Activated T-cell treated with anti-CD3 and anti-CD28 coated beads for 24 hours (primary cell): ENCODE measurements at regions not wholly inside any gene's neighbourhood (a gene's known extent, or its start where the extent isn't known, plus 50 kb on each side); places are given as distances from the start of the nearest gene placed in this dataset.

Source experiments
- DNase-seq: peaks from one replicate; pipeline ENCODE4 v3.0.0-alpha.2; 2020; ENCODE audit warnings: low read depth

DNA sequence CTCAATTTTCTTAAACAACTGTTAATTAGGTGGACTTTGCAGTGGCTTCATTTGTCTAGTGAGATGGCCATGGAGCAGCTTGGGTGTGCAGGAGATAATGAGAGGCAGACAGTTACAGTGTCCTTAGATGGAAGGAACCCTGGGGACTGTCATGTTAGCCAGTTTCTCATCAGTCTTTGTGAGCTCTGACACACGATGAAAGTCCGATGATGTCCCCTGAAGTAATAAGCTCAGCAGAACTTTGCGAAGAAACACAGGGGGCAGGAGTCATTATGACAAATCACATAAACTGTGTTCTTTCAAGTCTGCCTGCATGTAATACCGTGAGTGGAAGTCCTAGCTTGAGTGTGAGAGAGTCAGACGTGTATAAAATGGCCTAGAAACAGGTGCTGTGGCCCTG is 201.8 kb downstream of the DRD1 start:
- DNase-seq = no peak

DNA sequence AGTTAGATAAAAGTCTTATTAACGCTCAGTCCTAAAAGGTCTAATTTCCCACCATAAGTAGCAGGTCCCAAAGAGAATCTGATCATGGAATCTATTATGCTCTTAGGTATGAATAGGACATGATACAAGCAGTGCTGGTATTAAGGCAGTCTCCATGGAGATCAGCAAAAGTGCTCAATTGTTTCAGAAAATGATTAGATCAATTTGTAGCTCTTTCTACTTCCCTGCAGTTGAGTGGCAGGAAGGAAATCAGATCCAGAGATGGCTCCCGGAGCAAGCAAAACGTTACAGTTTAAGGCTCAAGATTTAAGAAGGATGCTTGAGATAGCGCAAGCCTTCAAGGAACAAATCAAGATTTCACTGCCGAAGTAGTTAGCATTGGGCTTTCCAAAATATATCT is 205.7 kb downstream of the DRD1 start:
- no peak for DNase-seq

DNA sequence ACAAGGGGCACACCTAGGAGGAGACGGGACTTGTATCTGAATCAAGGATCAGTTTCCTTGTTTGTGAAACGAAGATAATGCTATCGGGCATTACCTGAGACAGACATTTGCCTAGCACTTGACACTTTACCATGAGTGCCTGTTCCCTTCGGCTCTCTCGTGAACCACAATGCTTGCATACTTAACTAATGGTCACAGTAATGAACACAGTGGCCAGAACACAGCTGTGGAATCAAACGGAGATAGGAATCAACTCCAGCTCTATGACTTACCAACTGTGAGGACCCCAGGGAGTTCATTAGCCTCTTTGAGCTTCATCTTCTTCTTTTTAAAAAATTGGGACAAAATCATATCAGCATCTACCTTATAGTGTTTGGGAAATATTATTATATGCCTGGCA is 207.8 kb downstream of the DRD1 start:
- no peak for DNase-seq

DNA sequence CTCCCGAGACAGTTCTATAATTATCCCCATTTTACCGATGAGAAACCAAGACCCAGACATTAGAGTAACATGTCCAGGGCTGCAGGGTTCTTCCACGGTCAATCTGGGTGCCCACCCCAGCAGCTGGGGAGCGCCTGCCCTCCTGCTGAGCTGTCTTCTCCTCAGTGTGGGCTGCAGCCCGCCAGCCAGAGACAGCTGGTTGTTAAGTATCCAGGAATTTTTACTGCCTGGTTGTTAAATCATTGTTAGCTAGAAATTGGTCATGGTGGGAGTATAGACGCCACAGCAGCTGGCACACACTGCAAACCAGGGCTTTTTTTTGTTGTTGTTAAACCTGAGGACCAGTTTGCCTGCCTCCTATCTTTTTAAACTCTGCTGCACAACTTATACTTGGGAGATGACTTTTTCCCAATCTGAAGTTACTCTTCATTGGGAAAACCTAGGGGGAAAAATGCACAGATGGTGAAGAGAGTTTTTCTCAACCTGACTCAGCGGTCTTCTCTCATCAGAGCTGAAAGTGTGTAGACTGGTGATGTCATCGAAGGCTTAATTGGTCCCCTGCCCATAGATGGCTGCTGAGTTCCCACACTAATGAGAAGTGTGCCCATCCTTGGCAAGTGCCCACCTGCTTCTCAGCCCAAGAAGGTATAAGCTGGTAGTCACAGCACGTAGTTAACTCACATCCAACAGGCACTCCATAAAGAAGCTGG is 208.6 kb downstream of the DRD1 start:
- DNase-seq = no peak

DNA sequence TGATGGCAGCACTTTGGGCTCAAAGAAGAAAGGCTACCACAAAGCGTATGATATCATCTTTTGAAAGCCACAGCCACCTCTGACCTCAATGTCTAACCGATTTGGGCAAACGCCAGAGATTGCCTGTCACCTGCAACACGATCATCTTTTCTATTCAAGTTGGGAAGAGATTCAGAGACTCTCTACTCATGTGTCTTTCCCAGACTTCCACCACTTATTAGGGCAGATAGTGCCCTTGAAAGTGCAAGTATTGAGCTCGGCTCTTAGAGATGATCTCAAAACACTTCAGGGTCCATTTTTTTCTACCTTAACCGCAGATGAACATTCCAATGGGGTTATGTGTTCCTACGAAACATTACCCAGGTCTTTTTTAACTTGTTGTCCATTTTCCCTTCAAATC is 213.7 kb downstream of the DRD1 start:
- DNase-seq = no peak

DNA sequence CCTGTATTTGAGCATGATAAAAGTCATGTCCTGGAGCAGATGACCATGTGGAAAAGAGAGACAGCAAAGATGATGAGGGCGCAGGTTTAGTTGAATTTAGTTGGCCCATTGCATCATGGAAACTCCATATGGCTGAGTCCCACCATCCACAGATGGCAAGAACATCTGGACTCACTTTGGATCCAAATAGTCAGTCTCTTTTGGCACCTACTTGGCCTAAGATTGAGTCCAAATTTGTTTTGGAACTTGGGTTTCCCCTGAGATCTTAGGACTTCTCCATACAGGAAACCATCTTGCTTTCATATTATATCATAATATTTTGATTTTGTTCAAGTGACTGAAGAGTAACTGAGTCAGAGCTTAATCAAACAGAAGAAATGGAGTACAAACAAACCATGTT is 217.5 kb downstream of the DRD1 start:
- no peak for DNase-seq

DNA sequence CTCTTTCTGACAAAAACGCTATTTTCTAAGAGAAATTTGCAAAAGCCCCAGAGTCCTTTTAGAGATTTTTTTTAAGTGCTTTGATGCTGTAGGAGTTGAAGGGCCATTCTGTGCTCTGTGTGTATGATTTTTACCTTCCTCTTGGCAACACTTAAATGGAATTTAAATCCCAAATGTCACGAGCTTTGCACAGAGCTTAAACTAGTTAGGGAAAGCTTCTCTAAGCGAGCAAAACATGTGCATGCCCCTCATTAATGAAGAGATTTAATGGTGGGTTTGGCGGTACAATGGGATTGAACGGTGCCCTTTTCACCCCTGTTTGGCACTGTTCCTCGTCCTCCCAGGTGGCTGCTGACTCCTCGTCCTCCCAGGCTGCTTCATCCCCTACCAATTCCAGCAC is 220.7 kb downstream of the DRD1 start:
- DNase-seq = no peak

DNA sequence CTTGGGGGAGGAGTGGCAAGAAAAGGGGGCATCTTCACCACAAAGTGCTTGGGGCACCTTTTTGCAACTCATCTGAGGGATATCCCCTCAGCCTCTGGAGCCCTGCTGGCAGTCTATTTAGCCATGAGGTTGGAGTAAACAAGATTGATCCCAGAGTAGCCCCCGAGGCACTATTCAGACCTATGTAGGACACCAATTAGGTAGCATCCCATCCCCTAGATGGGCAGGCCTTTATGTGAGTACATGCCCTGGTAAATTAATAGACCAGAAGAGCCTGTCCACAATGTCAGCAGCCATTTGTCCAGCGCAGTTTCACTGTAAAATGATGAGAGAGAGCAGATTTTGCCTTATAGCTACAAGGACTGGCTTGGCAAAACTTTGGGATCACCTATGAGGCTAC is 221.4 kb downstream of the DRD1 start:
- no peak for DNase-seq

DNA sequence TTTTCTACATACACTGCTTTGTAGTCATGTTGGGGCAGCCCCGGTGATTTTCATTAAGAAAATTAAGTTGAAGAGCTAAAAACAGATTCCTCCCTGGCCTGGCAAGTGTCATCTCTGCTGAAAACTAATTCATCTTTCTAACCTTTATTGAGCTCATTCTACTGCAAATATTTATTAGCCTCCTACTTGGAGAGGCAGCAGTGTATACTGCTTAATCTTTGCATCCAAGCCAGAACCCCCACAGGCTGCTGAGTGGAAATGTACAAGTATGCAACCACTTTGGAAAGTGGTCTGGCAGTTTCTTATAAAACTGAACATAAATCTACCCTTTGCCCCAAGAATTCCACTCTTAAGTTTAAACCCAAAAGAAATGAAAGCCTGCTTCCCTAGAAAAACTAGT is 223.4 kb downstream of the DRD1 start:
- DNase-seq = no peak

DNA sequence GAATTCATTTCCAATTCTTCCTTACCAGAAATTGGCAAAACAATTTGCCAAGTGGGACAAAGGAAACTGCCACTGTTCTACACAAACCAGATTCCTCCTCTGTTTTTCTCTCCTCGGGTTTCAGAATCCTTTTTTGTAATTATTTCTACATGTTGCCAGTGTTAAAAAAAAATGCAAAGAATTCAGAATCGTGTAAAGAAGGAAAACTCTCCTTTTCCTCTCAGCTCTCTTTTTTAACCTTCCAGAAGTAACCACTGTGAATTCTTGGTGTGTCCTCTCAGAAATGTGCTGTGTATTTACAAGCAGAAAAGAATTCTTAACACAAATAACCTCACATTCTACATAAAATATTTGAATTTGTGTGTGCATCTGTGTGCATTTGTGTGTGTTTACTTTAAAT is 224.6 kb downstream of the DRD1 start:
- DNase-seq = no peak

DNA sequence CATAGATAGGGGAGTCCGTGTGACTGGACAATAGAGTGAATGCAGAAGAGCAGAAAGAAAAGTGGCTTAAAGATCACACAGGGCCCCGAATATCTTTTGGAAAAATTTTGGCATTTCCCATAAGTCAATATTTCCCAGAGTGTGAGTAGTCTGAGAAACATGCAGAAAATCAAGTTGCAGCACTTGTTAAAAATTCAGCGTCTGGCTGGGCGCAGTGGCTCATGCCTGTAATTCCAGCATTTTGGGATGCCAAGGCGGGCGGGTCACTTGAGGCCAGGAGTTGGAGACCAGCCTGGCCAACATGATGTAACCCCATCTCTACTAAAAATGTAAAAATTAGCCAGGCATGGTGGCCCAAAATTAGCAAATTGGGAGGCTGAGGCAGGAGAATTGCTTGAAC is 227.0 kb downstream of the DRD1 start:
- DNase-seq = no peak

DNA sequence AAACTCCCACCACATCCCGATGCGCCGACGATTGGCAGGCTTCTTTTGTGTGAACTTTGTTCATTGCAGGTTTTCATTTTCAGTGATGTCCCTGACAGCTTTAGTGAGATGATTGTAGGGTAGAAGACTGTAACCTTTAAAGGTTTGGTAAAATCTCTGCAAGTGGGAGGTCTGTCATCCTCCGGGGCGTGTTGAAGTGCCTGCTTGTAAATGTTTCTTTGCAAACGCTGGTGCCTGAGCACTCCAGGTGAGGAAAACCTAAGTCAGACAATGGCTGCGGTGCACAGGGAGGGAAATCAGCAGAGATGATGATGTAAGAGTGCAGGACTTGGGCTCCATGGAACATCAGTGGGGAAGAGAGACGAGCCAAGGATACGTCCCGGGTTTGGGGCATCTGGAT is 228.1 kb downstream of the DRD1 start:
- no peak for DNase-seq

DNA sequence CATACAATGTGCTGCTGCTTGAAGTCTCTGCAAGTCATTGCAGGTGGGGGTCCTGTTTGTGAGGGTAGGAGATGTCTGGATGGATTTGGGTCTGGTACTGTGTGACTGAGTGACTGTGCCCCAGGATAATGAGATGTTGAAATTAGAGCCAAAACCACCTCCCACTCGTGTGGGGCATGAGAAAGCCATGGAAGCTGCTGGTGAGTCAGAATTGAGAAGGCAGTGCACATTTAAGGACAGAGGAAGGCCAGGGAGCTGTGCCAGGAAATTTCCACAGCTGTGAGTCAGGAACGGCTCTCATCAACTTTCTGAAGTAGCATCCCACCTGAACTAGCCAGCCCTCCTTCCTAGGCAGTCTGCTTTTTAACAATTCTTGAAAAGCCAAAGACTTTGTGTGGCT is 229.8 kb downstream of the DRD1 start:
- DNase-seq = no peak

DNA sequence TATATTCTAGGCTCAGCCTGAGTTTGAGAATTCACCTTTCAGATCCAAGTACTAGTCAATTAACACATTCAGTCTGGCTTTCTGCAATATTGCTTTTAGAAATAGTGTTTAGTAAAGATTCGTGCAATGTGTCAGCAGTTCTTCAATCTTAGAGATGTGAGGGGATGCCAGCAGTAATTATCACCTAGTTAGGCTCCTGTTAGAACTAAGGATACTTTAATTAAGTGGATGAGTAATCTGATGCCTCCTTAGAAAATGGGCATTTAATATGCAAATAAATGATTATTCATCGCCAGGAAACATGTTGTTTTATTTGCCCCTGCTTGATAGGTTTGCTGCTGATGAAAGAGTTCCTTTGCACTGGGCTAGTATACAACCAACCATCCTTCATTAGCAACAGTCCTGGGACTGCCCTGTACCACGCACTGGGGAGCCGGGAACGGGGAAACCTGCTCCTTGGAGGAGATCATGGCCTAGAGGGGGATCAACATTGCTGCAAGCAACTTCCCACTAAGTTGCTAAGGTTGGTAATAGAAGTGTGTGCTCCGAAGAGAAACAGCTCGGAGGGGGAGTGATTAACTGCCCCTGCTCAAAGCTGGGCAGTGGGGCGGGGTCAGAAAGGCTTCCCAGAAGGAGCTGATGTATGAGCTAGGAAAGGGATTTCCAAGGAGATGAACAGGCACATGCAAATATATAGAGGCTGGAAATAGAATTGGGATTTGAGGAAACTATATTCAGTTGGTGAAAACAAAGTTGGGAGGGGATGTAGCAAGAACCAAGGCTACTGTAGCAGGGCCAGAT is 231.8 kb downstream of the DRD1 start:
- no peak for DNase-seq

DNA sequence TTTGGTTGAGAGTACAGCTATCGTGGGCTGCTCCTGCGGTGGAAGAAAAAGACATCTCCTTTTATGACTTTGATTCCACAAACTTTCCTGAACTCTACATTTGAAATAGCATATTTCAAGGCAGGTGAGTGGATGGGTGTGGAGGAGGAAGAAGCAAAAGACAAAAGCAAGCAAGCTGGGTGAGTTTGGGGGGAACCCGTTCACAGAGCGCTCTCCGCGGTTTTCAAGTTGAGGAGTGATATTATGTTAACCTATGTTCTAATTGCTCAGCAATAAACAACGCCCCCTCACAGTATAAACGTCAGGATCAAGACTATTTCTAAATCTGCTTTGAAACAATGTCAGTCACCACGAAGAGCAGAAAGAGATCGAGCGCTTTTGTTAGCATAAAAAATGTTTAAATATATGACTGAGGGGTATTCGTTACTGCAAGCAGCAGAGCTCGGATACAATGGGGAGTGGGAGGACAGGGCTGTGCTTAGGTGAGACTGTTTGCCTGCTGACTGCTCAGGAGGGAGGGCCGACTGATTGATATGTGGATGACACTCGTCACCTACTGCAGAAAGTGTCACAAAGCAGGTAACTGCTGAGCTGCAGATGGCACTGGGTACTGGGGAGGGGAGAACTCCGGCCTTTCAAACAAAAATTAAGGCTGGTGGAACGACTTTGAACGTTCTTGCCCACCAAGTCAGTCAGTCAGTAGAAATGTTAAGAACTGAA is 236.5 kb downstream of the DRD1 start:
- DNase-seq = no peak

DNA sequence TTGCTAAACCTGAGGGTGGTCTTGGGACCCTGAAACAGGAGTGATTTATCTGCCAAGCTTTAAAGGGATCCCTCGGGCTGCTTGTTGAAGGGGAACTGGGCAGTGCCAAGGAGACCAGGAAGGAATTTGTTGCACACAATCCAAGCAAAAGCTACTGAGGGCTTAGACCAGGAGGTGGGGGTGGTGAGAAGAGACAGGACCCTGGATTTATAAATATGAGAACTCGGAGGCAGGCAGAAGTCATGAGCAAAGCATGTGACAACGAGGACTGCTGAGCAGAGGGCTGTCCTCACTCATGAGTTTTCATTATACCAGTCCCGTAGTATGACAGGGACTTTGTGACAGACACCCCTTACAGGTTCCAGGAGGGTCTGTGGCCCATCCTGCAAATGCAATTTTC is 237.3 kb downstream of the DRD1 start:
- no peak for DNase-seq

DNA sequence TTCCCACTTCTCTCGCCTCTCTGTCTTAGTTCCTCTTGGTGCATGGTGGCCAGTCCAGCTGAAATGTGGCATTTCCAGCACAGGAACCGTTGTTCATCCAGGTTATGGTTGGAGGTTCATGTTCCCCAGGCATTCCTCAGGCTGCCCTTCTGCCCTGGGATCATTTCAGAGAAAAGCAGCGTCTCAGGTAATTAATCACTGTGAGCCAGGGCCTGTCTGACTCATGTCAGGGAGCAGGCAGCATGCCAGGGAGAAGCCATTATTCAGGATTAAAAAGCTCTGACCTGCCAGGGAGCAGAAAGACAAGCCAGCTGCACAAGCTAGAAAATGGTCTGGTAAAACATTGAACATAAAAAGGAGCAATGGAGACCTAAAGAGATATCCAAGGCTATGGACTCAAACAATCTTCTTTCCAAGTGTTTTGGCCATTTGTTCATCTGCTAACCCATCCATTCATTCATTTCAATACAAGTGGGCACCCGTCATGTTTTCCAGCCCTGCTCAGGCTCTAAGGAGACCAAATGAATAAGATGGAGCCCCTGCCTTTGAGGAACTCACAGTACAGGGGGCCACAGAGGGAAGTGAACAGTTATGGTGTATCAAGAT is 241.4 kb downstream of the DRD1 start:
- DNase-seq = no peak

DNA sequence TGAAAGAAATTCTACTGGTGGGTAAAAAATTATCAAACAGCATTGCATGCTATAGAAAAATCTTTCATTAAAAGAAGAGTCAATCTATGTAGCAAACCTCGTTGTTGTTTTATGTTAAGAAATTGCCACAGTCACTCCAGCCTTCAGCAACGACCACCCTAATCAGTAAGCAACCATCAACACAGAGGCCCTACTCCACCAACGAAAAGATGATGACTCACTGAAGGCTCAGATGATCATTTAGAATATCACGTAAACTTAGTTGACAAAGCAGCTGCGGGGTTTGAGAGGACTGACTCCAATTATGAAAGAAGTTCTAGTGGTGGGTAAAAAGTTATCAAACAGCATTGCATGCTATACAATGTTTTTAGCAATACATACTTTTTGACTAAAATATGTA is 242.6 kb downstream of the DRD1 start:
- DNase-seq = no peak

DNA sequence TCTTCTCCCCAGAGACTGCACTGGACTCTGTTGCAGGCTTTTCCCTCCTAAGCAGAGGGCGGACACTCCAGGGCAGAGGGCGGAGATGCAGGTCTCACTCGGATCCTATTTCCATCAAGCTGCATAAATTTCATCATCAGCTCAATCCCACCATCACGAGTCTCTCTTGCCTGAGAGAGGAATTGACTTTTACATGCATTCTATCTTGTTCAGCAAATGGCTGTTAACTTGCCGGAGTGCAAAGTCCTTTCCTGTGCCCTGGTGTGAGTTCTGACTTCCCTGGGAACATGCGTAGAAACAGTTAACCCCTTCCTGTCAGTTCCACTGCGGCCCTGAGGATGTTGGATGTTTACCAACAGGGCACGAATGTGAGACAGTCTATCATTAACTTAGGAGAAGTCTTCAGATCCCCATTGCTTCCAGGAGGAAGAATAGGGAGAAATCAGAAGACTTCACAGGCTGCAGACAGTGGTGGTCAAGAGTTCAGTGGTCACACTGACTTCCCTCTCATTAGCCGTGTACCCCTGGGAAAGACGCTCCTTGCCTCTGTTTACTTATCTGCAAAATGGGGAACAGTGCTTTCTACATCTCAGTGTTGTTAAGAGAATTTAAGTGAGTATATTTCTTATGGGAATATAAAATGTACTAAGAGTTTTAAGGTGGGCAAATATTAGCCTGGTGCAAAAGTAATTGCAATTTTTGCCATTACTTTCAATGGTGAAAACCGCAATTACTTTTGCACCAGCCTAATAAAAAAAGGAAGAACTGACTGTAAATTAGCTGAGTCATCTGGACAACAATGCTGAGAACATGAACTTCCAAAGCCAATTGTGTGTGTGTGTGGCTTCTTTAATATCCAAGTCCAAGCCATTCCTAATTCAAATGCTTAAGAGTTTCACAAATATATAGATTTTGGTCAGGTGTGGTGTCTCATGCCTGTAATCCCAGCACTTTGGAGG is 248.0 kb downstream of the DRD1 start:
- no peak for DNase-seq

DNA sequence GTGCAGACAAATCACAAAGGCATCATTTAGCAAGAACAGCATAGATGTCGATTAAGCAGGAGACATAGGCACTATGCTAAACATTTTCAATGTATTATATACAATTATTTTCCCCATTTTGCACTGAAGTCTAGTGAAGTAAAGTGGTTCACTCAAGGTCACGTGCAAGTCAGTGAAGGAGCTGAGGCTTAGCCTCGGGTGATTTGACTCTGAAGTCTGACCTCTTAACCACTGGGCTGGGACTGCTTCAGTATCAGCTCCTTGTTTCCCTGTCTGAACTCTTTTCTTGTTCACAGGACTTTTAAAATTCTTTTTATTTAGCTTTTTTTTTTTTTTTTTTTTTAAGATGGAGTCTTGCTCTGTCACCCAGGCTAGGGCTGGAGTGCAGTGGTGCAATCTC is 262.7 kb downstream of the DRD1 start:
- DNase-seq = no peak

DNA sequence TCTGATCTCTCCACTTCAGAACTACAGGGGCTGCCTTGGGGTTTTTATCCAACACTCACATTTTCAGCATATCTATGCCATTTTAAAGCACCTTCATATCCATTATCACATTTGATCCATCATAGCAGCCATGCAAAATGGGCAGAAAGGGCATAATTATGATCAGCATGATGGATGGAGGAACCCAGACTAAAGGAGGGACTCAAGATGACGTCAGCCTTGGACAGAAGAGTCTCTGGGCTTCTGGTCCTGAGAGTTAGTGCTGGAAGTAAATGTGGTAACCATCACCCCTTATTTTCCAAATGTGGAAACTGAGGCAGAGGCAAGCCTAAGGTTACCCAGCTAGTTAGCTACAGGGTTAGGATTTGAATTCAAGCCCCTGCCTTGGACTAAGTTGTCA is 273.1 kb downstream of the DRD1 start:
- no peak for DNase-seq
